HG03442 (cell line): ENCODE measurements at regions not wholly inside any gene's neighbourhood (a gene's known extent, or its start where the extent isn't known, plus 50 kb on each side); places are given as distances from the start of the nearest gene placed in this dataset.
A peak's percentile ranks its signal among the peaks of the same experiment; 100 is the strongest.

Source experiments
- ATAC-seq: cut with Tn5 transposase; IDR thresholded peaks from one replicate; pipeline ENCODE4 v1.9.1; 2021; ENCODE audit warnings: mild to moderate bottlenecking, moderate library complexity; ENCODE audit not compliant: unreplicated experiment

DNA sequence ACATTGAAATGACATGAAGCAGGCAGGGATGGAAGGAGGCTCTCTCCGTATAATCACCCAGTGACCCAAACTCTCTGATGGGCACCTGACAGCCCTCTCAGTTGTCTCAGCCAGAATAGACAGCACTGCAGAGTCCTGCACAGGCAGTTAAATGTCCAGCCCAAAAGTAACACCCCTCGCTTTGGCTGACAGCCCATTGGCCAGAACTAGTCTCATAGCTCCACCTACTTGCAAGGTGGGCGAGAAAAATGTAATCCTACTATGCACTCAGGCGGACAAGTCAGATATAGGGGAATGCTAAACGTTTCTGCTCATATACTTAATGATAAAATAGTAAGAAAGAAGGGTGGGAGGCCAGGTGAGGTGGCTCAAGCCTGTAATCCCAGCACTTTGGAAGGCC, 393.5 kb upstream of the JARID2 start:
- ATAC-seq, result no peak

DNA sequence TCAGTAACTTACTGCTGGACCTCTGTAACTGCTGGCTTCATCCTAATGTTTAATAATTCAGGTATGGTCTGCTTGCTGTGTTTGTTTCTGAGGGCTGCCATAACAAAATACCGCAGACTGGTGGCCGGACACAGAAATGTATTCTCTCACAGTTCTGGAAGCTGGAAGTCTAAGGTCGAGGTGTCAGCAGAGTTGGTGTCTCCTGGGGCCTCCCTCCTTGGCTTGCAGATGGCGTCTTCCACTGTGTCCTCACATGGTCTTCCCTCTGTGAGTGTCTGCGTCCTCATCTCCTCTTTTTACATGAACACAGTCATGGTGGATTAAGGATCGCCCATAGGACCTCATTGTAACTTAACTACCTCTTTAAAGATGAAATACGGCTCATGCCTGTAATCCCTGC, 389.7 kb upstream of the JARID2 start:
- ATAC-seq, result no peak

DNA sequence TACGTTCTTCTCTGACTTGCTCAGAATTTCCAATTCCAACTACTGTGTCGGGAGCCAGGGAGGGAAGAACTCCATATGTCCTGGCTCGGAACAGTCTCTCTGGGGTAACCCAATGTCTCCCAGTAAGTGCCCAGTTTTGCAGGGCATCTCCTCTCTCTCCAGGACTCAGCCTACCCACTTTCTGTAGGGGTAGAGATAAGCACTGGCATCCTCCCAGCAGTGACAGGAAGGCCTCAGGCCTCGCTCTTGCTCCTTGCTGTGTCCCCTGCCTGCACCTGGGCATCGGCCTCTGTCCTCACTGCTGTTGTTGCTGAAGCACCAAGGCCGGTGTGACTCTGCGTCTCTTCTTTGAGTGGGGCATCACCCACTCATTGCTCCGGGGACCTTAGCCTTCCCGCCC, 388.9 kb upstream of the JARID2 start:
- no peak for ATAC-seq

DNA sequence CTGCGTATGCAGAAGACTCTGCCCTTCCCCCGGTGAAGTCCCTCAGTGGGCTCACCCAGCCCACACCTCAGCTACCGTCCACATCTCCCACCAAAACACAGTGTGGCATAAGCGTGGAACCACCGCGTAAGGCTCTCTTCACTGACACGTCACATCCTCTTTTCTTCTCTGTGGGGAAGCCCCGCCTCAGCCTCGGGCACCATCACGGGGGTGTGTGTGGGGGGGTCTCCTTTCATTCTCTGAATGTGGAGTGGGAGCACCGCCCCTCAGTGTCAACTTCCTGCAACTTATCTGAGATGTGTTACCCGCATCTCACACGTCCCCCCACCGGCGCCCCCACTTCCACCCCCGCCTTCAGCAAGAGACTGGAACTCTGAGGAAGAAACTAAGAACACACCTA, 388.4 kb upstream of the JARID2 start:
- ATAC-seq, result no peak

DNA sequence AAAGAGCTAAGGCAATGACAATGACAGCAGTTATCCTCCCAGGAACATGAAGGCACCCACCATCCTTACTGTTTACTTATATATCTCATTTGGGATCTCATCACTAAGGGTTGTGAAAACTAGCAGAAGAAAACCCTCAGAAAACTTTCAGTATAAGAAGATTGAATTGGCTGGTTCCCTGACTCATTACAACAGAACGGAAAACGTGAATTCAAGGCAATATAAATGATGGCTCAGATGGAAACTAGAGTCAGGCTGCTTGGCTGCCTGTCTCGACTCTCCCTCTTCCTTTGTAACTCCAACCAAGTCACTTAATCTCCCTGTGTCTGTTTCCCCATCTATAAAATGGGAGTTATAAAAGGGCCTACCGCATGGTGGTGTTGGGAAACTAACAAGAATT, 387.1 kb upstream of the JARID2 start:
- no peak for ATAC-seq

DNA sequence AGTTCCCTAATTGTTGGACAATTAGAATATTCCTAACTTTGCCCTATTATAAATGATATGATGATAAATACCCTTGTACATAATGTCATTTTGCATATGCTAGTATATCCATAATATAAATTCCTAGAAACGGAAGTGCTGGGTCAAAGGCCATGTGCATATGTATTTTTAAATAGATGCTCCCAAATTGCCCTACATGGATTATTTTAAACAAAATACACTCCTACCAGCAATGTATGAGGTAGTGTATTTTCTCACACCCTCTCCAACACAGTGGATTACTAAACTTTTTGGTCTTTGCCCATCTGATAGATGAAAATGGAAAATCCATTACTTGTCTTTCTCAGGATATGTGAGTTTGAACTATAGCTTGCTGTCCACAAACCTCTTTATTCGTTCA, 385.1 kb upstream of the JARID2 start:
- ATAC-seq, result no peak

DNA sequence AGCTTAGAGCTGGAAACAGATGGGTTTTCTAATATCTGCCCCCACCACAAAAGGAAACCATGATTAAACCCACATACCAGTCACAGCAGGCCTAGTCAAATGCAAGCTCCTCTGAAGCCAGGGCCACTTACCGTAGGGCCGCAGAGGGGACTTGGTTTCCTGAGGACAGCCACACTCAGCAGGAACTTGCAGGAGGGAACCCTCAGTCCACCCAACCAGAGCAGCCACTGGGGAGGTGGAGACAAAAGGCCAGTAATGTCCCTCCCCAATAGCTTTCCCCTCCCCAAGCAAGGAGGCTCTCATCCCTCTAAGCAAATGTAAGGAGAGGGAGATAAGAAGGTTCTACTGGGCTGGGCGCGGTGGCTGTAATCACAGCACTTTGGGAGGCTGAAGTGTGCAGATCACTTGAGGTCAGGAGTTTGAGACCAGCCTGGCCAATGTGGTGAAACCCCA, 384.4 kb upstream of the JARID2 start:
- ATAC-seq, result no peak

DNA sequence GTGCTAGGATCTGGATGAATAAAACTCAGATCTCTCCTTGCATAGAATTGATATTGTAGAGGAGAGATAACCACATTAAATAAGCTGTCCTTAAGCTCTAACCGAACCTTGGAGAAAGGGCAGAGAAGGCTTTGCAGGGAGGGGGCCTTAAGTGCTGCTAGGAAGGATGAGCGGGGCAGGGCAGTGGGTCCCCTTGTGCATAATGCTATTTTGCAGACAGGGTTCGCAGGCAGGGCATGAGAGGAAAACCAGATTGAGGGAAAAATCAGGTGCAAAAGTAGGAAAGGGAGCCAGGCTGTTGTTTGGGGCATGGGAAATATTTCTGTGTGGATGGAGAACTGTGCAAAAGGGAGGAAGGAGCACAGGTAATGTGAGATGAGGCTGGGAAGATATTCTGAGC, 383.0 kb upstream of the JARID2 start:
- no peak for ATAC-seq

DNA sequence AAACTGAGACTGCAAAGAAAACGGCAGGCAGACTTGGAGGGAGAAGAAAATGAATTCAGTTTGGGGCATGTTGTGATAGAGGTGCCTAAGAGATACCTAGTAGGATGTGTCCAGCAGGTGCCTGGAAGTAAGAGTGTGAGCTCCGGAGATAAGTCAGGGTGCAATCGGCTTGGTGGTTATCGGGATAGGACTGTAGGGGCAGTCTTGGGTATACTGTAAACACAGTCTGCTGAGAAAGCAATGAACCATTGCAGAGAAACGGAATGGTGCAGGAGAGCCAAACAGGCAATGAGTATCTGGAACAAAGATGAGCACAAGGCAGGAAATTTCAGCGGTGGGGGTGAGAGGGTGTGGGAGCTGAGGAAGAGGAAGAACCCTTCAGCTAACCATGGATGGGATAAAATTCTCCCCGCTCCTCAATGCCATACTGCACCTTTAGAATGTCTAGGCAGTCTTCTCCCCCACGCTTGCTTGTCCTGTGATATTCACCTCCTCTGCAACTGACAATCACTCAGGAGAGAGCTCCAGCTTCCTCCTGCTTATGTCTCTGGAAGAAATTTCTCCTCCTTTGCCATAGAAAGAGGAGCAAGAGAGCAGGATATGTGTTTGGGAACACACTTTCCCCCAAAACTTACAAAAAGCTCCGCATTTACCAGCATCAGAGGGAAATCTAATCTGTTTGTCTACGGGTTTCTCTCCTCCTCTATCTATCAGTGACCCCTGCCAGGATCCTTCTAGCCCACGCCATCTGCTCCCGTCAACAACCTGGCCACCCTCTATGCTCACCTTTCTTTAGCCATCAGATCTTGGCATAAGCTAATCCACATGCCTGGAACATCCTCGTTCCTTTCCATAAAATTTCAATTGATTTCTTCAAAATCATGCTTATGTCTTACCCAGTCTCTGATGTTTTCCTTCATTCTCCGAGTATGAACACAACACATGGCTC, 381.7 kb upstream of the JARID2 start:
- ATAC-seq, result no peak

DNA sequence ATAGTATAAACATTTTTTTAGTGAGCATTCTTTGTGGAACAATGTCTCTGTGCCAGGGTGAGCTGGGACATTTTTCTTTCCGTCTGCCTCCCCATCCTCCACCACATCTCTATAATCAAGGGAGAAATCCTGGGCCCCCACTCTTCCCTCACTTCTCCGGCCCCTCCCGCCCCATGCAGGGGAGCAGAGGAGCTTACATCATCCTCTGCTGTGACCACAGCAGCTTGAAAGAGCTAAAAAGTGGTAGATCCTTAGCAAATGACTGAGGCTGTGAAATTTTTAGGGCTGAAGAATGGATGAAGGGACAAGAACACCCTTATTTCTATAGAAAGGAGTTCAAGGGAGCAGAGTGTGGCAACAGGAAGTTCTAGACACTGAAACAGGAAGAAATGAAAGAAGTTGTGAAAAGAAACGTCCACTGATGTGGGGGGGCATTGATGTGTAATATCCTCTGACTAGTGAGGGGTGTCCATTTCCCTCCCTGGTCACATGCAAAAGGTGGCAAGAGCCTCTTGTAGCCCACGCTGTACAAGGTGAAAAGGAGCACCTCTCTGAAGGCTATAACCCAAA, 380.3 kb upstream of the JARID2 start:
- no peak for ATAC-seq

DNA sequence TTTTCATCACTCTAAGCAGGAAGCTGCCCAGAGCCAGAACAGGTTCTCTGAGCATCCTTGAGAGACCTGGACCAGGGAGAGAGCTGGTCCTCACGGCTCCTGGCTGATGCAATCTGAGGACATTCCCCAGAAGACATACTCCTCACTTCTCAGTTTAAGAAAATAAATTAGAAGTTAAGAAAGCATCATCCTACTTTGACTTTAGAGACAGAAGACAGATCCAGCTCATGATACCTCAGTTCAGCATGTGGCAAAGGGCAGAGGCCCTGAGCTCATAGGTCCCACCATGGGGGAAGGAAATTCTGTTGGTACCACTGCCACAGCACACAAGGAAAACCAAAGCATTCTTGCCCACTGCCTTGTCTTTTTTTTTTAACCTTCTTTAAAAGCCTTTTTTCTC, 378.1 kb upstream of the JARID2 start:
- no peak for ATAC-seq

DNA sequence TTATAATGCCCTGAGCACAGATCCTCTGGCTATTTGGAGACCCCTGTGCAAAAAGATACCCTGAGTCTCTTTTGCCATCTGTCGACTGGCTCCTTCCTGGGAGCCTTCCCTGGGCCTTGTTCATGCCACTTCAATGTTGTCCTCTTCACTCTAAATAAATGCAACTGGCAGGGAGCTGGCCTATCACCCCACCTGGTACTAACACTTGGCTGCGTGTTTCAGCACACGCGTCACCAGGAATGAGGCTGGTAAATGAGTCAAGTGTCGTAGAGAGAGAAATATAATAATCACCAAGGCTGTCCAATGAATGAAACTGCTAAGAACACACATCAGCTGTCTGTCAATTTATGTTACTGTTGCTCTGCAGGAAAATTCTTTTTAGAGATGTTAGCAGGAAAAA, 374.6 kb upstream of the JARID2 start:
- no peak for ATAC-seq

DNA sequence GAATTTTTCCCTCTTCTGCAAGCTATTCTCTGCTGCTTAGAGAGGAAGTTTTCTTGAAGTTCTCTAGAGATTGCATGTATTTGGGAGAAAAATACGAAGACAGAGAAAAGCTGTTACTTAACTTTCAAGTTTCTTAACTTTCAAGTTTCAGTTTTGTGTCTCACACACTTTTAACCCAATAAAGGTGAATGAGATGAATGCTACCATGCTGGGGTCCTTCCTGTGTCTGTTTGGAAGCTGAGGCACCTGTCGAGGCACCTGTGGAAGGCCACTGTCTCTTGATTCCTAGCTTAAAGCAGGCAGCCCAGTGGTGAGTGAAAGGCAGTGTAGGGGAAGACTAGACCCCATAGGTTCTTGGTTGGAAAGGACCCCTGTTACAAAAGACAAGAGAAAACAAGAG, 372.8 kb upstream of the JARID2 start:
- no peak for ATAC-seq

DNA sequence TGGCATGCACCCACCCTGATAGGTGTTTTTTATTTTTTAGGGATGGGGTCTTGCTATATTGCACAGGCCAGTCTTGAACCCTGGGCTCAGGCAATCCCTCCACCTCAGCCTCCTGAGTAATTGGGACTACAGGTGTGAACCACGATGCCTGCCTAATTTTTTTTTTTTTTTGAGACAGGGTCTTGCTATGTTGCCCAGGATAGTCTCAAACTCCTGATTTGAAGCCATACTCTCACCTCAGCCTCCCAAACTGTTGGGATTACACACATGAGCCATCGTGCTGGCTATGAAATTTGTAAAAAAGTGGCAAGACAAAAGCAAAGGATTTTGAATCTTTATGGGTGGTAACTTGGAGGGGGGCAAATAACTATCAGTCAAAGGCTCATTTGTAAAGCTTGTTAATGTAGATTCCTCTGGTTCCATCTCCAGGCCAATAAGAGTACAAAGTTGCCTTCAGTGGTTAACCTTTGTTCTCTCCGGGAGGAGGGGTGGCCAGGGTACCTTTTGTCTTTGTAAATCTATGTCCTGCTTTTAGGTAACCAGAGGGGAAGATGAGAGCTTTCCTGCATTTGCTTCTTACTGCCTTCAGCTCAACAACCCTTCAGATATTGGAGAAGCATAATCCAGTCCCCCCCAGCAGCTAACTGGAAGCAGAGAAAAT, 372.0 kb upstream of the JARID2 start:
- no peak for ATAC-seq

DNA sequence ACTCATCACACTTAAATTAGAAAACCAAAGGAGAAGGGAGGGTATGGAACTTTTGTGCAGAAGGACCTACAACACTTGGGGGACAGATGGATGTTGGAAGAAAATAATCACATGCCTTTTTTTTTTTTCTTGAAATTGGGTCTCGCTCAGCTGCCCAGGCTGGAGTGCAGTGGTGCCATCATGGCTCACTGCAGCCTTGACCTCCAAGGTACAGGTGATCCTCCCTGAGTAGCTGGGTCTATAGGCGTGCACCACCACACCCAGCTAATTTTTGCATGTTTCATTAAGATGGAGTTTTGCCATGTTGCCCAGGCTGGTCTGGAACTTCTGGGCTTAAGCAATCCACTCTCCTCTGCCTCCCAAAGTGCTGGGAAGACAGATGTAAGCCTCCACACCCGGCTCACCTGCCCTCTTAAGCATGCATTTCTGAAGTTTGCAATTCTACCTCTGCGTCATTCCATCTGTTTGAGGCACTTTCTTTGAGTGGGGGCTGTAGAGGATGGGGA, 370.8 kb upstream of the JARID2 start:
- no peak for ATAC-seq

DNA sequence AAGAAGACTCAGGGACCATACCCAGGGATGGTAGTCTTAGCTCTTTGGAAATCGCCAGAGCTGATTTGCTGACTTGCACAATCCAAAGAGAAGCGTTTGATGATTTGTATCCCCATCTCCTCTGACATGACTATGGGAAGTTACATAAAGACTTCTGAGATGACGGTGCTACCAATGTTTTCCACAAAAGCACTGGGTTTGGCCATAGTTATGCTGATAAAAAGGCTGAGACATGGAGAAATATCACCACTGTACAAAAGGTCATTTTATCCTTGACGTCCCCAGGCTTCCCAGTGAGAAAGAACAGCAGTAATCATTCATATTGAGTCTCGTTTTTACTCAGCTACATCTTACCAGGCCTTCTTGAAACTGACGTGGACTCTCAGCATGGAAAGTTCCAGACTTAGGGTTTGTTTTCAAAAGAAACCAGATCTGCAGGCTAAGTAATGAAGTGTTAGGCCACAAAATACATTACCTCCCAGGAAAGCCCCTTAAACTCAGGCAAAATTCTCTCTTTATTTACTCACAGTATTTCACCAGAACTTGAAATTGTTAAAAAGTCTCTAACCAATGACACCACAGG, 370.3 kb upstream of the JARID2 start:
- ATAC-seq, result peak; percentile 69

DNA sequence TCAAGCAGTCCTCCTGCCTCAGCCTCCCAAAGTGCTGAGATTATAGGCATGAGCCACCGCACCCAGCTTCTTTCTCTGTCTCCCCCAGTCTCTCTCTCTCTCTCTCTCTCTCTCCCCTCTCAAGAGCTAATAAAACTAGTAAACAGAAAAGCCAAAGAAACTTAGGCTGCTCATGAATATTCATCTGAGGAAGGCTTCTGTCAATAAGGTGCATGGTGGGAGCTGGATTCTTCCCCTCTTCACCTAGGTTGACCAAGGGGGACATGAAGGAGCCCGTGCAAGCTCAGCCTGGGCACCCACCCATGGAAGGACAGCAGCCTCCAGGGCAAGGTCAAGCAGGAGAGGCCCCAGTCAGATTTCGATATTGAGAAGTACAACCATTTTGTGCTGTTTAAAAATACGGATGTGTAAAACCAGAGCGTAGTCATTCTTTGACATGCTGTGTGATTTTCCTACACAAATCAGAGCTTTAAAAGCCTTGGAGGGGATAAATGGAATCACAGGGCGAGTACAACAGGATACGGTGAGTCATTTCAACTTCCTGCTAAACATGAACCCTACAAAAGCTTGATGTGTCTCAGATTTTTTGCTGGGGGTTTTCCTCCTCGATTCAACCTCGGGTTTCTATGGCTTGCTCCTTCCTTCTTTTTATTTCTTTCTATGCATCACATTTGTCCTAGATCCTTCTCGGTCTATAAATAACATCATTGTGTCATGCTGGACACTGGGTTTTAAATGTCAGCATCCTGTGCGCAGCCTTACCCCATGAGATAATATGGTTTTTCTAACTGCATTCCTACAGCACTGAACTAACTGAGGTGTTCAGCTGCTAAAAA, 368.9 kb upstream of the JARID2 start:
- ATAC-seq, result peak; percentile 60

DNA sequence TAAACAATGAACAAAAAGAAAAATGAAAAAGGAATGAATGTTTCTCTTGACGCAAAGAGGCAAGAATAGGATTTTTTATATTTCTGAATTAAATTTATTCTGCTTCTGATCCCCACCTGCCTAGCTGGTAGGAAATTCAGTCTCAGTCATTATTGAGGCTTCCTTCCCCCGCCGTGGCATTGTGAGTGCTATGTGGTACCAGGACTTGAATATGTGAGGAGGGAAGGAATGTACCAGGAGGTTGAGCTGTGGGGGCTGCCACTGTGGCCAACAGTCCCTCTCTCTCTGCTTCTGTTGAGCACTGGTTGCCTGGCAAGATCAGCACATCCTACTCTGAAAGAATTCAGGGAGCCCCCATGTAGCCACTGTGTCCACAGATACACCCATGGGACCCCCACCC, 368.1 kb upstream of the JARID2 start:
- ATAC-seq, result no peak

DNA sequence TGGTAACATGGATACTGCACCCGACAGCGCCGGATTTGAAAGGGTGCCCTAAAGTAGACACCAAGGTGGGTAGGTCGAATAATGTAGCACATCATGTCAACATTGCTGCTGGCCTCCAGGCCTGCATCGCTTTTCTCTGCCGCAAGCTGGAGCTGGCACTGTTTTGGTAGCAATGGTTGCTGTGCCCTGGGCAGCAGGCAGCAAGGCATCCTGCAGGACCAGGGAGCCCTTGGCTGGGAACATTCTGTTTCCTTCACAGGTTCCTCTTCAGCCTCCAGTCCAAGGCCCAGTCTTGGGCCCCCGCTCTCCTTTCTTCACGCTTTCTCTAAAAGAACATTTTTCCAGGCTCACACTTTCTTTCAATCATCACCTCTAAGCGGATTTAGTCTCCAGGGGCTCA, 365.8 kb upstream of the JARID2 start:
- no peak for ATAC-seq

DNA sequence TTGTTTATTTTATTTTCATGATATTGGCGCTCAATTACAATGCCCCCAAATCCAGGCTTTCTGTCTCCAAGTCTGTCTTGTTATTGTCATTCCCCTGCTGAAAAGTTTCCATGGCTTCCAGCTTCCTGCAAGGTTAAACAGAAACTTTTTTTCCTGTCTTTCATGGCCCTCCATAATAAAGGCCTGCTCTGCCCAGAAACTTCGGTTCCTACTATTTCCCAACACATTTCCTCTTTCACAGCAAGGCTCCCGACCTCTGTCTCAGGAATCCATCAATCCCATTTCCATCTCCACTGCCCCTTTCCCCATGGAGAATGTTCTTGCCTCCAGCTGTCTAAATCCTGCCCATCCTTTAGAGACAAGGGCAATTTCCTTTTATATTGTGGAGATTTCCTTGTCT, 365.2 kb upstream of the JARID2 start:
- ATAC-seq, result no peak

DNA sequence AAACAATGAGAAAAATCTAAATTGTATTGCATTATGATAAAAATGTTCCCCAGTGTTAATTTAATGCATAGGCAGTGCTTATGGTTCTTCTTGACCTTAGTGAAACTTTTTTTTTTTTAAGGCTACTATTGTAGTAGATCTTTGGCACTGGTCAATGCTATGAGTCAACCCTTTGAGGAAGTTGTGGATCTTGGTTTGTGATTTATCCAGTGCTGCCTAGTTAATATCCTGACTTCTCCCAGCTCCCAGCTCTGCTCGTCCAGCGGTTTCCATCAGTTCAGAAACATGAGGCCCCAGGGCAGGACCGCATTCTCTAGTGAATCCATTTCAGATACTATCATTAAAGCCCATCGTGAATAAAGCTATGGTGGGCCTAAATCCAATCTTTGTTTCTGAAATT, 364.5 kb upstream of the JARID2 start:
- ATAC-seq, result no peak
